HG03439 (cell line): ENCODE measurements at regions not wholly inside any gene's neighbourhood (a gene's known extent, or its start where the extent isn't known, plus 50 kb on each side); places are given as distances from the start of the nearest gene placed in this dataset.

Experiments
- ATAC-seq: cut with Tn5 transposase; IDR thresholded peaks from one replicate; pipeline ENCODE4 v1.9.1; 2021; ENCODE audit warnings: mild to moderate bottlenecking, moderate library complexity; ENCODE audit not compliant: unreplicated experiment

DNA sequence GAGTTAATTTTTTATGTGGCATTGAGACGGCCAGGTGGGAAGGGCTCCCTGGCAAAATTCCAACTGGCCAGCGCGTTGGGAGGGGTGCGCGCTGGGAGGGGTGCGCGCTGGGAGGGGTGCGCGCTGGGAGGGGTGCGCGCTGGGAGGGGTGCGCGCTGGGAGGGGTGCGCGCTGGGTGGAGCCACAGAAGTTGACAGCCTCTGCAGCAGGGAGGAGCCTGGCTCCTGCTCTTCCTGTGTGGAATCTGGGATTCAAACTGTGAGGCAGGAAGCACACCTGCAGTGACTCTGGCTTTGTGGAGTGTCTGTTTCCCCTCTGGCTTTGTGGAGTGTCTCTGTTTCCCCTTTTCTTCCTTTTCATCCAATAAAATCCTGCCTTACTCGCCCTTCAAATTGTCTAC is 147.9 kb upstream of the CBLN2 start:
- no peak for ATAC-seq

GRCh38 chr18:72687736-72688135 is 143.6 kb upstream of the CBLN2 start:
- ATAC-seq = no peak

- ATAC-seq = no peak
Observed at GRCh38 chr18:72675394-72675793, 131.3 kb upstream of the CBLN2 start.

GRCh38 chr18:72674710-72675109 is 130.6 kb upstream of the CBLN2 start:
- peak; percentile 92 for ATAC-seq

GRCh38 chr18:72673242-72673641 is 129.1 kb upstream of the CBLN2 start:
- ATAC-seq = no peak

DNA sequence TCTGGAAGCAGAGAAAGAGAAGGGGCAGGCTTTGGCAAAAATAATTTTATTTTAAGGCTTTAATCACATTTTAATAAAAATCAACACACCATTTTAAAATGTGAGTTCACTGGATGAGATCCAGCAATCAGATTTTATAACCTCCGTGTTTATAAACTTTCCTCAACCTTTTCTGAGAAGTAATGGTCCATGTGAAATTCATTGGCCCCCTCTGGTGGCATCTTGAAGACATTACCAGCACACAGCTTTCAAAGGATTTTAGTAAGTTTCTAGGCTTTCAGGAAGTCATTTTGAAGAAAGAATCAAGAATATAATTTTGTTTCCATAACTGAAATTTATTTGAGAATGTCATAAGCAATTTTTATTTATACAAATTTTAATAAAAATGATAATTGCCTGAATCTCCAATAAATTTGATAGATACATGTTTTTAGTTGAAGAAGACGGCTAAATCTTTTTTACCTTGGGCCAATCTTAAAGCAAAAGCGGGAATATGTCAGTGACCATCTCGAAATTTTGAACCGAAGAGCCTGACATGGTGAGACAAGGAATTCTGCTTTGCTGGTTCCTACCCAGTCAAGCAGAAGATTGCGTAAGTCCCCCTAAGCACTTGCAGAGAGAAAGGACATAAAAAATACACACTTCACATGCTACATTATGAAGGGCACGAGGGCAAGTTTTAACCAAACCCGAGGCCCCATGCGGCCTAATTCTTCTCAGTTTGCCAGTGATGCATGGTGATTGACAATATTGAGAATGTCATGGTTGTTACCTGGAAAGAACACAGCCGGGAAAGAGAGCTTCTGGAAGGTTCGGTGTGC is 128.4 kb upstream of the CBLN2 start:
- peak; percentile 51 for ATAC-seq

DNA sequence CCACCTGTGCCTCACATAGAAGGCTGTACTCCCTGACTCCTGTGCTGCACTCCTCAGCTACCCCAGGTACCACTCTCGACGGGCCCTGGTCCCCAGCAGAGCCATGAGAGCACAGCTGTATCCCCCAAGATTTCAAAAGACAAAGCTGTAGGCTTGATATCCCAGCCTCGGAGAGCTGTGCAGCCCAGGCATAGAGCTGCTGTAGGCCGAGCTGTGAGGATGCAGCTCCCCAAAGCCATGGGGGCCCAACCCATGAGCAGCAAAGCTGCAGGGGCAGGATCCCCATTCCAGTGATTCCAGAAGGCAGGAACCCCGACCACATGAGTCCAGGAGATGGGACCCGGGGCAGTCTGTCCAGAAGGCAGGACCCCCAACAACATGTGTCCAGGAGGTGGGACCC is 123.8 kb upstream of the CBLN2 start:
- no peak for ATAC-seq

- peak; percentile 99 for ATAC-seq
Observed at GRCh38 chr18:72652990-72653593, 109.0 kb upstream of the CBLN2 start.

GRCh38 chr18:72651033-72651432 is 106.9 kb upstream of the CBLN2 start:
- no peak for ATAC-seq

DNA sequence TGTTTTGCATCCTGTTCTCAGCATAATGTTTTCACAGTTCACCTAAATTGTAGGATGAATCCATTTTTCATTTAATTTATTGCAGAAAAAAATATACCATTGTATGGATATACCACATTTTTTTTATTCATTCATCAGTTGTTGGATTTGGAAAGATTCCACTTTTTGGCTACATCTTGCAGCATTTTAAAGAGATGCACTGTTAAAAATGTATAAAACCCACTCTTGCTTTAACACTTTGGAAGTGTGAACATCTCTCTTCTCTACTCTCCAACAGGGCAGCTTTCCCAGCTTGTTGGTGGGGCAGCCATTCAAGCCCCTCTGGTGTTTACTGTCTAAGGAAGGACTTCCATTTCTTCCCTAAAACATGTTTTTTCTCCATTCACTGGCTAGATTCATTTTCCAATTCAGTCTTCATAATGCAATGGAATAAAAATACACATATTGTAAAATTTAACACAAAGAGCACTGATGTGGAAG is 104.4 kb upstream of the CBLN2 start:
- ATAC-seq = no peak

DNA sequence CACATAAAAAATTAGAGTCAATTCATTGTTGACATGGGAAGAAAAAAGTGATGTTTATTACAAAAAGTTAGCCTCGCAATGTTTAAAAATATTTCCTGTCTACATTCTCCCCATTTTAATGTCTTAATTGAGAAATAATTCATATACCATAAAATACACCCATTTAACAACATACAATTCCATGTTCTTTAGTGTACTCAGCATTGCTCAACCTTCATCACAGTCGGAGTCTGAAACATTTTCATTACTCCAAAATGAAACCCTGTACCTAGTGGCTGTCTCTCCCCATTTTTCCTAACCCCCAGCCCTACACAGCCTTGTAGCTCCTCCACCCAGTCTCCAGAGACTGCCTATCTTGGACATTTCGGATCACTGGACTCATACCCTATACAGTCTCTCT is 103.9 kb upstream of the CBLN2 start:
- no peak for ATAC-seq

GRCh38 chr18:72640557-72640956 is 96.4 kb upstream of the CBLN2 start:
- no peak for ATAC-seq

- no peak for ATAC-seq
Observed at GRCh38 chr18:72638376-72638775, 94.2 kb upstream of the CBLN2 start.

- no peak for ATAC-seq
Observed at GRCh38 chr18:72637721-72638120, 93.6 kb upstream of the CBLN2 start.

DNA sequence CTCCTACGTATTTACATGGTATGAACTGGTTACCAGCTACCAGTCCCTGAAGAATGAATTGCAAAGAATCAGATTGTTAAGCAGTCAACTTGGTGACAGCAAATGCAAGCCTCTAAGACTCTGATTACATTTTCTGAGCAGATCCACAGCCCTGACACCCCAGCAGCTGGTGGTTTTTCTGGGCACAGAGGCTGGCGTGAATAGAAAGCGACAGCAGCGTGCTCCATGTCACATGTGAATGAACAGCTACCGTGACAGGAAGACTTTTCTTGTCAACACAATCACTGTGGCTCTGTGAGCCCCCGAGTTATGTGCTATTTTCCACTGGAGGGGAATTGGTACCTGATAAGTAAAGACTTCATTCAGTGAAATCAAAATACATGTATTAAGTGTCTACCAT is 93.2 kb upstream of the CBLN2 start:
- ATAC-seq = no peak

GRCh38 chr18:72636611-72637010 is 92.5 kb upstream of the CBLN2 start:
- ATAC-seq = no peak

- no peak for ATAC-seq
Observed at GRCh38 chr18:72634500-72634899, 90.4 kb upstream of the CBLN2 start.

DNA sequence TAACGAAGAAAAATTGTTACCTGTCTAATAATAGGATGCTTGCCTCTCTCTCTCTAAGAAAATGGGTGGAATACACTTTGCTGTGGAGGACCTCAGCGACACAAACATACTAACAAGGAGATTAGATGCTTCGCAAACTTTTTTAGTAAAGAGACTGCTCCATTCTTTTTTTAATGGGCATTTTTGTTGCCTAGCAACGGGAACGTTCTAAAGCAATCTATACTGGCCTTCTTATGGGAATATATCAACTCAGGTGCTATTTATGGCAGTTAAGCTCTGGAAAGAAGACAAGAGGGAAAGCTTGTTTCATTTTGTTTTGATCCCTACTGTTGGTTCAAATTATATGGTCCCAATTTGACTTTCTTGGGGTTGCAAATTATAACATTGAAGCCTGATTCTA is 86.8 kb upstream of the CBLN2 start:
- no peak for ATAC-seq

GRCh38 chr18:72623444-72623843 is 79.3 kb upstream of the CBLN2 start:
- ATAC-seq = no peak

- ATAC-seq = no peak
Observed at GRCh38 chr18:72613534-72613930, 69.4 kb upstream of the CBLN2 start.

DNA sequence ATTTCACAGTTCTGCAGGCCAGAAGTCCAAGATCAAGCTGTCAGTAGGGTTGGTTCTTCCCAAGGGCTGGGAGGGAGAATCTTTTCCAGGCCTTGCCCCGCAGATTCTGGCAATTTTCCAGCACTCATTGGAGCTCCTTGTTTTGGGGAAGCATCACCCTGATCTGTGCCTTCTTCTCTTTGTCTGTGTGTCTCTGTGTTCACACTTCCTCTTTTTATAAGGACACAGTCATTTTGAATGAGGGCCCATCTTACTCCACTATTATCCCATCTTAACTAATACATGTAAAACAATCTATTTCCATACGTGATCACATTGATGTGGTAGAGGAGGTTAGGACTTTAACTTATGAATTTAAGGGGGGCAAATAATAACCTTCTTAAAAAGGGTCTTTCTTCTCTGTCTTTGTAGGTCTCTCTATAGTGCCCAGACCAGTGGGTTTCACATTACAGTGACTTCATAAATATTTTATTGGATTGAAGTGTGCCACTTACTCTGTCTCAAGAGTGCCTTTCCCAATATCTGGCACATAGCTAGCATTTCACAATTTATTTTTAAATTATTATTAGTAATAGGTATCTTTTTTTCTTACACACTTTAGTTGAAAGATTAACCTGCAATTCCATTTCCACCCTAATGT is 68.9 kb upstream of the CBLN2 start:
- ATAC-seq = no peak

DNA sequence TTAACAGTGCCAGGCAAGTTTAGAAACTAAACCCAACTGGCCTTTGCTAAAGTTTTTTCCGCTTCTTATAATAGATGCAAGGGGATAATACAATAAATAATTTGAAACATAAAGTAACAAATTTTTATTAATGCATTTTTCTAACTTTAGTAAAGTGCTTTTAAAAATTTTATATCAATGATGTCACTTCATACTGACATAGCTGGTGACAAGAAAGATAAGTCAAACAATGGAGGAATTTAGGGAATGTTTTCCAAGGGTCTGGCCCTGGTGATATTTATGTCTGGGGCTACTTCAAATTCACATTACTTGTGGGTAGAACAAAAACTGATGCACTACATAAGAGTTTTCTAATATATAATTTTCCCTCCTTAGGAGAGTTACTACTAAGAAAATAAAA is 61.2 kb upstream of the CBLN2 start:
- ATAC-seq = no peak
